HCT116 (cell line): ENCODE measurements at regions not wholly inside any gene's neighbourhood (a gene's known extent, or its start where the extent isn't known, plus 50 kb on each side); places are given as distances from the start of the nearest gene placed in this dataset.

Experiments
- ATAC-seq: fragments of 200-7000 bp; cut with Tn5 transposase; 2 replicates; pipeline ENCODE4 v1.9.1; 2020; ENCODE audit warnings: mild to moderate bottlenecking, moderate library complexity
- BruUV-seq: library from RNA; stranded (reverse); fragments of 400-500 nt; replicated peaks from 2 replicates; lab custom pipeline; 2021; lab: Mats Ljungman, UMichigan
- CTCF ChIA-PET: fragments of 300-600 bp; sonication (Branson Sonifier 250); formaldehyde crosslinking; loops from one replicate; lab custom pipeline; 2021; ENCODE audit warnings: antibody characterized with exemption; lab: Charles Lee
- POLR2A ChIA-PET: fragments of 300-600, 350-600 bp; sonication (Branson Sonifier 250); formaldehyde crosslinking; loops from one replicate; lab custom pipeline; 2021; ENCODE audit warnings: antibody characterized with exemption; lab: Charles Lee
- RAD21 ChIA-PET, 2 experiments: fragments of 300-600 bp; sonication (Branson Sonifier 250); formaldehyde crosslinking; loops; one replicate each; lab custom pipeline; 2023; ENCODE audit warnings: low total read pairs in 2 of 2; ENCODE audit not compliant: uncharacterized antibody in 2 of 2, unreplicated experiment in 2 of 2, low non-redundant PET in 1 of 2; lab: Charles Lee
- DNase-seq: peaks from one replicate; pipeline ENCODE4 v3.0.0-alpha.2; 2010; ENCODE audit warnings: low read depth, low spot score
- H2AFZ ChIP-seq: fragments of 200-600 bp; shearing (Covaris generic), sonication (generic); 2 replicates; pipeline ENCODE4 v1.6.1; 2017; ENCODE audit warnings: low read depth, mixed run types, mixed read lengths, antibody characterized with exemption, low read length; ENCODE audit not compliant: poor library complexity, severe bottlenecking
- H3K27ac ChIP-seq: 2 replicates; pipeline ENCODE4 v1.5.1; 2012; ENCODE audit warnings: low read depth, low read length
- H3K27me3 ChIP-seq: fragments of 200-600 bp; sonication (generic); 2 replicates; pipeline ENCODE4 v1.6.1; 2016; ENCODE audit warnings: mixed run types, low read length, mixed read lengths; ENCODE audit not compliant: insufficient read depth
- H3K36me3 ChIP-seq, 2 experiments: fragments of 200-500 bp in 1 of 2; fragments of 200-600 bp in 1 of 2; sonication (Bioruptor generic) in 1 of 2; sonication (generic) in 1 of 2; 2 replicates each; pipeline versions ENCODE4 v1.5.1 to v1.6.1; 2014 to 2016; ENCODE audit warnings: low read length in 2 of 2, inconsistent platforms in 1 of 2, mixed read lengths in 1 of 2, mixed run types in 1 of 2; ENCODE audit not compliant: insufficient read depth in 2 of 2, control insufficient read depth in 1 of 2
- H3K4me1 ChIP-seq, 2 experiments: fragments of 200-600 bp in 1 of 2; sonication (generic) in 1 of 2; 2 replicates each; pipeline versions ENCODE4 v1.5.1 to v1.6.1; 2012 to 2017; ENCODE audit warnings: low read length in 2 of 2, inconsistent platforms in 1 of 2, mild to moderate bottlenecking in 1 of 2, mixed read lengths in 1 of 2, mixed run types in 1 of 2, moderate library complexity in 1 of 2; ENCODE audit not compliant: insufficient read depth in 2 of 2, control insufficient read depth in 1 of 2
- H3K4me2 ChIP-seq: fragments of 200-600 bp; sonication (generic); 2 replicates; pipeline ENCODE4 v1.6.1; 2017; ENCODE audit warnings: mixed run types, low read length, mixed read lengths
- H3K4me3 ChIP-seq, 2 experiments: fragments of 200-600 bp in 1 of 2; sonication (generic) in 1 of 2; replicated peaks in 1 of 2; 2 replicates each; pipeline ENCODE4 v1.5.1; 2011 to 2016; ENCODE audit warnings: low read length in 2 of 2, control low read depth in 1 of 2, low read depth in 1 of 2, mild to moderate bottlenecking in 1 of 2, mixed read lengths in 1 of 2, mixed run types in 1 of 2
- H3K79me2 ChIP-seq: fragments of 200-600 bp; sonication (generic); 2 replicates; pipeline ENCODE4 v1.6.1; 2017; ENCODE audit warnings: mild to moderate bottlenecking, mixed run types, low read length, moderate library complexity, mixed read lengths; ENCODE audit not compliant: insufficient read depth
- H3K9ac ChIP-seq: fragments of 200-600 bp; sonication (generic); 2 replicates; pipeline ENCODE4 v1.6.1; 2016; ENCODE audit warnings: low read length, mixed read lengths
- H3K9me2 ChIP-seq: fragments of 200-600 bp; sonication (generic), shearing (Covaris generic); 2 replicates; pipeline ENCODE4 v1.6.1; 2017; ENCODE audit warnings: mixed run types, mild to moderate bottlenecking, moderate library complexity; ENCODE audit not compliant: insufficient read depth
- H3K9me3 ChIP-seq, 2 experiments: fragments of 200-500 bp in 1 of 2; fragments of 200-600 bp in 1 of 2; sonication (Bioruptor generic) in 1 of 2; sonication (generic) in 1 of 2; 2 replicates each; pipeline ENCODE4 v1.6.1; 2014 to 2017; ENCODE audit warnings: low read length in 2 of 2, mixed read lengths in 2 of 2, inconsistent platforms in 1 of 2, low read depth in 1 of 2, mild to moderate bottlenecking in 1 of 2, mixed run types in 1 of 2, moderate library complexity in 1 of 2; ENCODE audit not compliant: control insufficient read depth in 1 of 2, insufficient read depth in 1 of 2
- H4K20me1 ChIP-seq: fragments of 200-600 bp; sonication (generic), shearing (Covaris generic); 2 replicates; pipeline ENCODE4 v1.6.1; 2017; ENCODE audit warnings: mixed run types, mild to moderate bottlenecking, moderate library complexity; ENCODE audit not compliant: insufficient read depth
- ATF3 ChIP-seq: IDR thresholded peaks from 2 replicates; pipeline ENCODE4 v1.6.1; 2012
- ELF1 ChIP-seq: IDR thresholded peaks from 2 replicates; pipeline ENCODE4 v1.6.1; 2012; ENCODE audit warnings: low read depth, borderline replicate concordance
- EZH2 ChIP-seq: fragments of 200-600 bp; sonication (generic); IDR thresholded peaks from 2 replicates; pipeline ENCODE4 v1.6.1; 2017; ENCODE audit warnings: antibody characterized with exemption, mixed run types
- FOSL1 ChIP-seq: IDR thresholded peaks from 2 replicates; pipeline ENCODE4 v1.6.1; 2012; ENCODE audit warnings: low read depth
- JUND ChIP-seq: IDR thresholded peaks from 2 replicates; pipeline ENCODE4 v1.6.1; 2012
- MAX ChIP-seq: IDR thresholded peaks from 2 replicates; pipeline ENCODE4 v1.6.1; 2012
- POLR2A ChIP-seq: IDR thresholded peaks from 2 replicates; pipeline ENCODE4 v1.7.0; 2011; ENCODE audit warnings: borderline replicate concordance; ENCODE audit not compliant: insufficient read depth, insufficient read length; ENCODE audit errors: extremely low read depth
- POLR2AphosphoS5 ChIP-seq: IDR thresholded peaks from 2 replicates; pipeline ENCODE4 v1.6.1; 2011; ENCODE audit warnings: mild to moderate bottlenecking, low read depth, low read length, moderate library complexity
- RAD21 ChIP-seq: IDR thresholded peaks from 2 replicates; pipeline ENCODE4 v1.6.1; 2012; ENCODE audit warnings: low read depth, mild to moderate bottlenecking
- REST ChIP-seq: IDR thresholded peaks from 2 replicates; pipeline ENCODE4 v1.6.1; 2012; ENCODE audit warnings: low read depth
- SRF ChIP-seq: IDR thresholded peaks from 2 replicates; pipeline ENCODE4 v1.6.1; 2012; ENCODE audit warnings: low read depth
- TCF7L2 ChIP-seq: IDR thresholded peaks from 2 replicates; pipeline ENCODE4 v1.7.0; 2011; ENCODE audit warnings: borderline replicate concordance, inconsistent platforms; ENCODE audit not compliant: insufficient read depth, insufficient read length; ENCODE audit errors: extremely low read depth
- YY1 ChIP-seq: IDR thresholded peaks from 2 replicates; pipeline ENCODE4 v1.6.1; 2011; ENCODE audit warnings: low read length, low read depth, moderate library complexity, mild to moderate bottlenecking; ENCODE audit not compliant: insufficient replicate concordance; ENCODE audit errors: extremely low read depth
- ZBTB33 ChIP-seq: IDR thresholded peaks from 2 replicates; pipeline ENCODE4 v1.6.1; 2011; ENCODE audit warnings: mild to moderate bottlenecking, low read length, moderate library complexity; ENCODE audit not compliant: insufficient replicate concordance; ENCODE audit errors: extremely low read depth
- ZFX ChIP-seq: fragments of 450-650 bp; IDR thresholded peaks from 2 replicates; pipeline ENCODE4 v1.6.1; 2017
- intact Hi-C: fragments of 100-400 bp; cut with micrococcal nuclease; formaldehyde crosslinking; loops from 2 replicates; pipeline ENCODE4 v1.10.0; 2022

GRCh38 chr14:82913396-82913795 lies 1379.7 kb upstream of the SEL1L start:
- Histone ChIP-seq H3K9me2 (no peaks in the 10 kb centered on the region), H3K79me2 (no peaks in the 10 kb centered on the region), H3K36me3 (no peaks in the 10 kb centered on the region), H3K4me2 (no peak overlapping the region), H3K27me3 (no peaks in the 10 kb centered on the region), H3K4me1 (no peaks in the 10 kb centered on the region), H3K9ac (no peak overlapping the region), H3K9me3 (peaks cover 9 to 23% of the 10 kb centered on the region in 2 experiments; a peak in 2 of 4 replicates), H4K20me1 (no peaks in the 10 kb centered on the region), H3K4me3 (no peak overlapping the region), H2AFZ (no peak overlapping the region), H3K27ac (no peak overlapping the region)
- DNase-seq (no peak), ATAC-seq (no peak)
- ChIA-PET POLR2A (no interaction called here), RAD21 (no interaction called here), CTCF (no interaction called here)
- BruUV-seq, result no TSS peak
- TF ChIP-seq RAD21 (no peak), YY1 (no peak), FOSL1 (no peak), ZBTB33 (no peak), POLR2AphosphoS5 (no peak), MAX (no peak), ELF1 (no peak), TCF7L2 (no peak), ZFX (no peak), EZH2 (no peak), REST (no peak), SRF (no peak), ATF3 (no peak), POLR2A (no peak), JUND (no peak)
- intact Hi-C loops, result no loop called here
